Uterus (tissue), 3 donors: ENCODE measurements at regions not wholly inside any gene's neighbourhood (a gene's known extent, or its start where the extent isn't known, plus 50 kb on each side); places are given as distances from the start of the nearest gene placed in this dataset.
A peak's percentile ranks its signal among the peaks of the same experiment; 100 is the strongest.

ENCODE experiments used
- DNase-seq, 2 donors: peaks; one replicate each; pipeline ENCODE4 v3.0.0-alpha.2; 2019 to 2020
- H3K27ac ChIP-seq, 2 donors: fragments of 200-600 bp; sonication (generic); 1 replicate in 1 of 2; 2 replicates in 1 of 2; pipeline ENCODE4 v1.5.1; 2016 to 2018
- H3K27me3 ChIP-seq, 2 donors: fragments of 200-600 bp; sonication (generic); one replicate each; pipeline ENCODE4 v1.5.1; 2018 to 2019; ENCODE audit warnings: control low read depth in 1 of 2
- H3K36me3 ChIP-seq, 2 donors: fragments of 200-600 bp; sonication (generic); one replicate each; pipeline ENCODE4 v1.5.1; 2019; ENCODE audit warnings: control low read depth in 1 of 2
- H3K4me1 ChIP-seq, 2 donors: fragments of 200-600 bp; sonication (generic); one replicate each; pipeline ENCODE4 v1.5.1; 2018 to 2019; ENCODE audit warnings: control low read depth in 1 of 2
- H3K4me3 ChIP-seq, 2 donors: fragments of 200-600 bp; sonication (generic); 1 replicate in 1 of 2; 2 replicates in 1 of 2; pipeline ENCODE4 v1.5.1; 2018 to 2019; ENCODE audit warnings: mild to moderate bottlenecking in 1 of 2
- H3K9me3 ChIP-seq, 2 donors: fragments of 200-600 bp; sonication (generic); one replicate each; pipeline ENCODE4 v1.5.1; 2019; ENCODE audit warnings: control low read depth in 1 of 2
- CTCF ChIP-seq, 4 experiments: fragments of 200-600 bp in 2 of 4; fragments of 450-650 bp in 2 of 4; sonication (generic) in 2 of 4; IDR thresholded peaks; one replicate each; pipeline ENCODE4 v1.5.1; 2016 to 2019; ENCODE audit warnings: antibody characterized with exemption in 4 of 4, mild to moderate bottlenecking in 2 of 4, moderate library complexity in 1 of 4
- POLR2A ChIP-seq, 2 donors: fragments of 450-650 bp; IDR thresholded peaks; one replicate each; pipeline ENCODE4 v1.6.1; 2016; ENCODE audit warnings: antibody characterized with exemption in 2 of 2, mild to moderate bottlenecking in 1 of 2, moderate library complexity in 1 of 2
- intact Hi-C: fragments of 100-400 bp; cut with DNase I; formaldehyde crosslinking; loops from one replicate; pipeline ENCODE4 v1.15.1; 2023; ENCODE audit warnings: low total_unique reads
- donor health status: DM: yes; HTN: yes; CAD: no.

- no peak overlapping the region for H3K27ac ChIP-seq
- H3K27me3 ChIP-seq, result no peaks in the 10 kb centered on the region
- intact Hi-C loops, result no loop called here
- H3K4me1 ChIP-seq, result peaks cover 0 to 12% of the 10 kb centered on the region in 2 donors
- H3K36me3 ChIP-seq, result no peaks in the 10 kb centered on the region
- H3K4me3 ChIP-seq, result no peak overlapping the region
- no peaks in the 10 kb centered on the region for H3K9me3 ChIP-seq
- no peak for TF ChIP-seq POLR2A (IDR thresholded peaks at IDR 0.05)
- TF ChIP-seq CTCF (IDR thresholded peaks at IDR 0.05), result no peak
- no peak for DNase-seq
These were observed 479.2 kb downstream of the MIAT start for GRCh38 chr22:27136596-27136995.

GRCh38 chr22:27137871-27138337 is 480.5 kb downstream of the MIAT start:
- no peaks in the 10 kb centered on the region for H3K27me3 ChIP-seq
- no peak overlapping the region for H3K4me3 ChIP-seq
- no peak for TF ChIP-seq CTCF (IDR thresholded peaks at IDR 0.05)
- TF ChIP-seq POLR2A (IDR thresholded peaks at IDR 0.05), result no peak
- no peaks in the 10 kb centered on the region for H3K9me3 ChIP-seq
- DNase-seq, result no peak
- H3K4me1 ChIP-seq, result peaks cover 0 to 11% of the 10 kb centered on the region in 2 donors
- intact Hi-C loops, result no loop called here
- no peak overlapping the region for H3K27ac ChIP-seq
- no peaks in the 10 kb centered on the region for H3K36me3 ChIP-seq

GRCh38 chr22:27138471-27138870 is 481.1 kb downstream of the MIAT start:
- H3K36me3 ChIP-seq, result no peaks in the 10 kb centered on the region
- H3K4me3 ChIP-seq, result no peak overlapping the region
- DNase-seq, result no peak
- H3K27me3 ChIP-seq, result no peaks in the 10 kb centered on the region
- intact Hi-C loops, result no loop called here
- no peaks in the 10 kb centered on the region for H3K9me3 ChIP-seq
- H3K27ac ChIP-seq, result no peak overlapping the region
- H3K4me1 ChIP-seq, result peaks cover 0 to 5% of the 10 kb centered on the region in 2 donors
- TF ChIP-seq CTCF (IDR thresholded peaks at IDR 0.05), result no peak
- TF ChIP-seq POLR2A (IDR thresholded peaks at IDR 0.05), result no peak

- TF ChIP-seq CTCF (IDR thresholded peaks at IDR 0.05) (no peak), POLR2A (IDR thresholded peaks at IDR 0.05) (no peak)
- no peak overlapping the region for H3K27ac ChIP-seq
- DNase-seq, result peak; percentile 33 to 36
- no peaks in the 10 kb centered on the region for H3K27me3 ChIP-seq
- no peaks in the 10 kb centered on the region for H3K9me3 ChIP-seq
- intact Hi-C loops, result no loop called here
- H3K4me3 ChIP-seq, result no peak overlapping the region
- H3K4me1 ChIP-seq, result no peaks in the 10 kb centered on the region
- H3K36me3 ChIP-seq, result no peaks in the 10 kb centered on the region
These were observed 482.6 kb downstream of the MIAT start for GRCh38 chr22:27139935-27140511.

GRCh38 chr22:27142286-27142685 is 484.9 kb downstream of the MIAT start:
- Histone ChIP-seq H3K27ac (no peak overlapping the region), H3K36me3 (no peaks in the 10 kb centered on the region), H3K4me1 (no peaks in the 10 kb centered on the region), H3K27me3 (no peaks in the 10 kb centered on the region), H3K4me3 (no peak overlapping the region), H3K9me3 (no peaks in the 10 kb centered on the region)
- intact Hi-C loops, result no loop called here
- TF ChIP-seq CTCF (IDR thresholded peaks at IDR 0.05) (no peak), POLR2A (IDR thresholded peaks at IDR 0.05) (no peak)
- DNase-seq, result no peak
